ENCODE measurements at regions not wholly inside any gene's neighbourhood (a gene's known extent, or its start where the extent isn't known, plus 50 kb on each side); places are given as distances from the start of the nearest gene placed in this dataset.
A peak's percentile ranks its signal among the peaks of the same experiment; 100 is the strongest.

- DNase-seq (ENCODE audit: low read depth) = no peak
Observed at GRCh38 chr7:132672200-132672990, 96.1 kb upstream of the PLXNA4 start.

GRCh38 chr7:132666774-132667172 is 90.5 kb upstream of the PLXNA4 start:
- no peak for DNase-seq (ENCODE audit: low read depth)

DNA sequence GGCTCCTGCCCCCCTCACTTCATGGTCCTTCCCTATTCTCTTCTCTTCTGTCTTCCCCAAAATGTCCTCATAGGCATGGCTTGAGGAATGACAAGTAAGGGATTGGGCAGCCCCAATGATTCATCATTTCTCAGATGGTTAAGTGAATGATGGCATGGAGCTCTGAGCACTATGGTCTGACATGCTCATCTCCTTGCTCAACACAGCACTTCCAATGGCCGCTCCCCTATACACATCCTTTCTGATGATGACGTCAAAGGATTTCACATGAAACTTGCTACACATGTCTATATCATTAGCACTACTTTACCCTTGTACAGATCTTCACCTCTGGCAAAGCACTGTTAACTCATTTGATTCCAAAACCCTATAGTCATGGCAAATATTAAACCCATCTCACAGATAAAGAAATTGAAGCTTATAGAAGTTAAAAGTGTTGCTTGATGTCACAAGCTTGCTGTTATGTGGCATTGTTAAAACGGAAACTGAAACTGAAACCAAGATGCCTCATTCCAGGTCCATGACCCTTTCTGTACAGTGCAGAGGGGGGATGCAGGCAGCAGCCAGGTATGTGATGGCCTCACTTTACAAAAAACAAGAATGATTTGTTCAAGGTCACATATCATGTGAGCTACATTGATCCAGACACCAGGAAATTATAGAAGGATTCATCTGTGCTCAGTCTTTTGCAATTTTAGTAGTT is 90.0 kb upstream of the PLXNA4 start:
- DNase-seq (ENCODE audit: low read depth) = no peak

DNA sequence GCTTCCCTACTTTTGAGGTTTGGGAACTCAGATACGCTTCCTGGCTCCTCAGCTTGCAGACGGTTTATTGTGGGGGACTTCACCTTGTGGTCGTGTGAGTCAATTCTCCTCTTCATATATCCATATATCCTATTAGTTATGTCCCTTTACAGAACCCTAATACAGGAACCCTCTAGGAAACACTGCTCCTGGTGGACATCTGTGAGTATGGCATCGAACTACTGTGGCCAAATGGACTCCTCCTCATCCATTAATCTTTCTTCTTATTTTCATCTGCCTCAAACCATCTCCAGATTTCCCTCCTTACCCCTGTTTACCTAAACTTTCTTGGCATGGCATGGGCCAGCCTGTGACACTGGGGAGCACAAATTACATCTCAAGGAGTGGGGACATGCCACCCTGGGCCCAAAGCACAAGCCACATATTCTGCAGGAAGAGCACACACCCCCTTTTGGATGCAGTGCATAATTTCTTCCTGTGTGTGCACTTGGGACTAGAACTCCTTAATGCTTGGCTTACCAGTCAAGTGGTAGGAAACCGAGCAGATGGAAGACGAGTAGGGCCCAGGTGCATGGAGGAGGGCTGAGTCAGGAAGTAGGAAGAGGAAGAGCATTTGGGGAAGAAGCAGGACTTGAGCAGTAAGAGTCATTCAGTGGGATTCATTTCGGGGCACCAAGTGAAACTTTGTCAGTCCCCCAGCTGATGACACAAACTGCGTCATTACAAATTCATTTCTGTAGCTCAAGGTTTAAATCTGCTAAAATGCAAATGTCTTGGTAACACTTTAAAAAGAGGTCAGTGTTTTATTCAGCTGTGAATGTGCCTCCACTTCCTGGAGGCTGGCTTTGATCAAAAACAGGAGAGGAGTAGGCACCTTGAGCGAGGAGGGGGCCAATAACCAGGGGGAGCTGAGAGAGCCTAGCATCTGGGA is 80.8 kb upstream of the PLXNA4 start:
- no peak for DNase-seq (ENCODE audit: low read depth)

DNA sequence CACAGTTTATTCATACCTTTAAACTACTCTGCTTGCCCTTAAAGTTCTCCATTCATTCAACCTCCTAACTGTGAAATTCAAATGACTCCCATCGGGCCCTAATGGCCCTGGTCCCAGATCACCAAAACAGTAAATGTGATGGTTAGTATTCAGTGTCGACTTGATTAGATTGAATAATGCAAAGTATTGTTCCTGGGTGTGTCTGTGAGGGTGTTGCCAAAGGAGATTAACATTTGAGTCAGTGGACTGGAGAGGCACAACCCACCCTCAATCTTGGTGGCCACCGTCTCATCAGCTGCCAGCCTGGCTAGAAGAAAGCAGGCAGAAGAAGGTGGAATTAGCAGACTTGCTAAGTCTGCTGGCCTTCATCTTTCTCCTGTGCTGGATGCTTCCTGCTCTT is 80.1 kb upstream of the PLXNA4 start:
- no peak for DNase-seq (ENCODE audit: low read depth)

DNA sequence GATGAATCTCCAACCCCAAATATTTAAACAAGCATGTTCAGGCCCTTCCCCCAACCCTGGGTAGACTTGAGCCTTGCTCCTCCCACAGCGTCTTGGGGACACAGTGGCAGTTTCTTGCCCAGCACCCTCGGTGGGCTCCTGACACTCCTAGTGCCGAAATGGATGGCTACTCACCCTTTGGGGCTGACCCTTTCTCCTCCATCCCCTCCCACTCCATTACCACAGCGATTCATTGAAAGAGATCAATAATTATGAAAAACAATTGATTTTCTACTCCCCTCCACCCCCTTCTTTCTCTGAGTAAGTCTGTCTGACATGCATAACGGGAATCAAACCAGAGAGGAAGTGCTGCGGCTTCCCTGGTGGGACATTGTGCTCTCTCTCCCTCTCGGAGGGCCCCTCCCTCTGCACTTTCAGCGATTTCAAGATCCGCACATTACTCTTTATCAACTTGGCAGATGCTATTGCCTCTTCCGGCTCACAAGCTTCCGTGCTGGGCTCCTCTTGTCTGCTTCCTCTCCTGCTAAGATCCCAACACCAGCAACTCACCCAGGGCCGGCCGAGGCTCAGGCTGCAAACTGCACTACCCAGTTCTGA is 79.0 kb upstream of the PLXNA4 start:
- DNase-seq (ENCODE audit: low read depth) = peak; percentile 9

DNA sequence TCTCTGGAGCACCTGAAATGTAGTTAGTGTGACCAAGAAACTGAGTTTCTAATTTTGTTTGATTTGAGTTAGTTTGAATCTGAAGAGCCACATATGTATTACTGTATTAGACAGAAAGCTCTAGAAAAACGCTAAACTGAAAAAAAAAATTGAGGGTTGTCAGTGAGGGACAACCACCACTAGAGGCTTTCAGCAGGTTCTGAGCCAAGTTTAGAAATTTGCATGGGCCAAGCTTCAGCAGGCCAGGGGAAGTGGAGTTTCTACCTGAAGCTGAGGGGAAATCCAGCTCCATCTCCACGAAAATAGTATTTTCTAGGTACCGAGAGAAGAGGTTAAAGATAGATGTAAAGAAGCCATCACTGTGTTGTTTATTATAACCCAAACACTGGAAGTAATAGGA is 77.9 kb upstream of the PLXNA4 start:
- DNase-seq (ENCODE audit: low read depth) = no peak

- no peak for DNase-seq (ENCODE audit: low read depth)
Observed at GRCh38 chr7:132653366-132653930, 77.2 kb upstream of the PLXNA4 start.

- DNase-seq (ENCODE audit: low read depth) = no peak
Observed at GRCh38 chr7:132652507-132652906, 76.2 kb upstream of the PLXNA4 start.

GRCh38 chr7:132650498-132650897 is 74.2 kb upstream of the PLXNA4 start:
- DNase-seq (ENCODE audit: low read depth) = no peak

GRCh38 chr7:132647311-132647710 is 71.0 kb upstream of the PLXNA4 start:
- DNase-seq (ENCODE audit: low read depth) = no peak

- DNase-seq (ENCODE audit: low read depth) = no peak
Observed at GRCh38 chr7:132646052-132646451, 69.8 kb upstream of the PLXNA4 start.

GRCh38 chr7:132643302-132643701 is 67.0 kb upstream of the PLXNA4 start:
- no peak for DNase-seq (ENCODE audit: low read depth)

GRCh38 chr7:132641238-132641637 is 65.0 kb upstream of the PLXNA4 start:
- no peak for DNase-seq (ENCODE audit: low read depth)

GRCh38 chr7:132639983-132640382 is 63.7 kb upstream of the PLXNA4 start:
- no peak for DNase-seq (ENCODE audit: low read depth)

- no peak for DNase-seq (ENCODE audit: low read depth)
Observed at GRCh38 chr7:132638000-132638399, 61.7 kb upstream of the PLXNA4 start.

DNA sequence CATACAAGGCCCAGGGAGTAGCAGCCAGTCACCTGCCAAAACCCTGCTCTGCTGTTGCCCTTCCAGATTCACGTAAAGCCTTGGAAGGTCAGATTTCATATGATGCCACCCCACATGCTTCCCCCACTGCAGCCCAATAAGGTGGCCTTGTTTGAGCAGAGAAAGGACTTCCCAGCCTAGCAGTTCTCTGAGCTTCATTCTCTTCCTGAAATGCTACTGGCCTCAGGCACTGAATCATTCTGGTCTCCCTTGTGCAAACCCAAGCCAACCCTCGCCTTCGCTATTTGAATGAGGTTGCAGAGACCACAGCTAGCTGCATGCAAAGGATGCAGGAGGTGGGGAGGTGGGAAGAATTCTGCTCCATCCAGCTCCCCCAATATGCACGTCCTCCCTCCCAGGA is 60.3 kb upstream of the PLXNA4 start:
- DNase-seq (ENCODE audit: low read depth) = no peak

DNA sequence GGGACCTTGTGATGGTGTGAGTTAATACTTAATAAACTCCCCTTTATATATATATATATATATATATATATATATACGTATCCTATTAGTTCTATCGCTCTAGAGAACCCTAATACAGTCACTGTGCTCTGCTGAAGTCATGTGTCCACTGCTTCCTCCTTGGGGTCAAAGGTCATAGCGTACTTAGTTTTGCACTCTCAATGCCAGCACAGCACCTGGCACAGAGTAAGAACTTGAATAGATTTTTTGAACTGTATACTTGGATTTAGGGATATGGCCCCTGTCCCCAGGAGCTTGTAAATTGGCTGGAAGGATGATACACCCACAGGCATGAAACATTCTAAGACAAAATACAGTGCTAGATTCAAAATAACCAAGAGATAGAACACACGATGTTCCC is 58.9 kb upstream of the PLXNA4 start:
- no peak for DNase-seq (ENCODE audit: low read depth)

DNA sequence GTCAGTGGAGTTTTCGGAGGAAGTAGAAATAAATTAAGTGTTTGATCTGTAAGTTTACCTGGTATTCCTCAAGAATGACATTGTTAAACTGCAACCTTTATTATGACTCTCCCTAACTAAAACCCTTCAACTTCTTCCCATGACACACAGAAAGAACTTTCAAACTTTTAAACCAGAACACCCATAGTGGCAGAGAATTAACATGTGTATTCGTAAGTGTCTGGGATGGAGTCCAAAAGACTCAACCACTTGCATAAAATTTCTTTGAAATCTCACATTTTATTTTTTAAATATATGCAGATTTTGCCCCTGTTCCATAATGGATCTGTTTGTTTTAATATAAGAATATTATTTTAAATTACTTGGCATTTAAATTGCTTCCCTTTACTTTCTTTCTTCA is 54.6 kb upstream of the PLXNA4 start:
- no peak for DNase-seq (ENCODE audit: low read depth)

Measured in activated T-cell treated with anti-CD3 and anti-CD28 coated beads for 1 hour (primary cell).